BLaER1 treated with 17β-estradiol and CSF1 and Interleukin-3, amounts not matched to agents 10 nM and 100 nM (cell line): ENCODE measurements at regions not wholly inside any gene's neighbourhood (a gene's known extent, or its start where the extent isn't known, plus 50 kb on each side); places are given as distances from the start of the nearest gene placed in this dataset.

Experiments used
- H3K27ac ChIP-seq, 11 experiments: shearing (Covaris generic); formaldehyde crosslinking; 2 replicates each; pipeline ENCODE4 v1.8.1; 2022
- H3K27me3 ChIP-seq, 11 experiments: shearing (Covaris generic); formaldehyde crosslinking; 2 replicates each; pipeline ENCODE4 v1.8.1; 2022
- H3K36me3 ChIP-seq, 11 experiments: shearing (Covaris generic); formaldehyde crosslinking; 2 replicates each; pipeline ENCODE4 v1.8.1; 2022
- H3K4me1 ChIP-seq, 10 experiments: shearing (Covaris generic); formaldehyde crosslinking; 2 replicates each; pipeline ENCODE4 v1.8.1; 2022
- H3K4me2 ChIP-seq, 11 experiments: shearing (Covaris generic); formaldehyde crosslinking; 2 replicates each; pipeline ENCODE4 v1.8.1; 2022
- H3K4me3 ChIP-seq, 10 experiments: shearing (Covaris generic); formaldehyde crosslinking; 2 replicates each; pipeline ENCODE4 v1.8.1; 2022
- H3K9ac ChIP-seq, 11 experiments: shearing (Covaris generic); formaldehyde crosslinking; 2 replicates each; pipeline ENCODE4 v1.8.1; 2022
- H3K9me3 ChIP-seq, 11 experiments: shearing (Covaris generic); formaldehyde crosslinking; replicated peaks in 1 of 11; 2 replicates each; pipeline ENCODE4 v1.8.1; 2022
- H4K20me1 ChIP-seq, 11 experiments: shearing (Covaris generic); formaldehyde crosslinking; 2 replicates each; pipeline ENCODE4 v1.8.1; 2022
- Cebpa-rat ChIP-seq, 11 experiments: shearing (Covaris generic); IDR thresholded peaks; 2 replicates each; pipeline ENCODE4 v1.8.1; 2022

DNA sequence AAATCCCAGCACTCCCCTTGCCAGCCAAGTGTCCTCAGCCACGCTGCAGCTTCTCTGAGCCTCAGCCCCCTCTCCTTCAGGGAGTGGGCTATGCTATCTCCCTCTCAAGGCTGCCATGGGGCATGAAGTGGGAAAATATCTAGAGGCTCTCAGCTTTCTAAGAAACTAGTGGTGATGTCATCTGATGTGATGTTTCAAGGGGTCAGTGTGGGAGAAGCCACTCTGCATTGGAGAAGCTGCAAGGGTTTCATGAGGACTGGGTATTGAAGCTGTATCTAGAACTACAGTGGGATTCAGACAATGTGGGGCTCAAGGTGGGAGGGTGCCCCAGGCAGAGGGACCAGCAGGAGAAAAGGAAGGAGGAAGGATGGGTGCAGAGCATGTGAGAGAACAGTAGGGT lies 210.2 kb downstream of the TLE3 start:
- Histone ChIP-seq H3K4me3 (no peak overlapping the region), H3K9ac (no peak overlapping the region), H3K27ac (no peak overlapping the region), H3K9me3 (peaks cover 4 to 25% (median 9%) of the 10 kb centered on the region in 11 experiments; a peak in 12 of 22 replicates), H3K4me2 (no peak overlapping the region), H3K4me1 (peaks cover 0 to 2% (median 0%) of the 10 kb centered on the region in 10 experiments; a peak in 2 of 20 replicates), H3K36me3 (no peaks in the 10 kb centered on the region), H4K20me1 (no peaks in the 10 kb centered on the region; a peak in 2 of 22 replicates), H3K27me3 (peaks cover 0 to 3% (median 0%) of the 10 kb centered on the region in 11 experiments; a peak in 3 of 22 replicates)
- no peak for TF ChIP-seq Cebpa-rat (IDR thresholded peaks at IDR 0.05)

DNA sequence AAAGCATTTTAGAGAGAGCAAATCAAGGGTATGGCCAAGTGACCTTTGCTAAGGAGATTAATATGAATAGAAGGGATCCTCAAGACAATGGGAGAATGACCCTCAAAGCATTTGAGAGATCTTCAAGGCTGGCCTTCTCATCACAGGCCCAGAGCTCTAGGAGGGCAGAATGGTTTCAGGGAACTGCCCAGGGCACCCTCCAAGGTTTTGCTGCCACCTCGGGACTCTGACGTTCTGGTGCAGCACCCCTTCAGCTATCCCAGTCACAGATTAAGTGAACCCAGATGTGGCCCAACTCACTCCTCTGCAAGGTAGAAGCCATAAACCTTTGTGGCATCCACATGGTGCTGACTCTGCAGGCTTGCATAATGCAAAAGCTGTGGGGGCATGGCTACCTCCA lies 209.3 kb downstream of the TLE3 start:
- no peak for TF ChIP-seq Cebpa-rat (IDR thresholded peaks at IDR 0.05)
- Histone ChIP-seq H3K9ac (no peak overlapping the region), H3K4me2 (no peak overlapping the region), H3K36me3 (no peaks in the 10 kb centered on the region), H3K4me3 (no peak overlapping the region), H4K20me1 (no peaks in the 10 kb centered on the region; a peak in 2 of 22 replicates), H3K27ac (no peak overlapping the region), H3K9me3 (peaks cover under 1 to 17% (median 9%) of the 10 kb centered on the region in 11 experiments; a peak in 12 of 22 replicates), H3K27me3 (no peaks in the 10 kb centered on the region; a peak in 3 of 22 replicates), H3K4me1 (no peaks in the 10 kb centered on the region)

DNA sequence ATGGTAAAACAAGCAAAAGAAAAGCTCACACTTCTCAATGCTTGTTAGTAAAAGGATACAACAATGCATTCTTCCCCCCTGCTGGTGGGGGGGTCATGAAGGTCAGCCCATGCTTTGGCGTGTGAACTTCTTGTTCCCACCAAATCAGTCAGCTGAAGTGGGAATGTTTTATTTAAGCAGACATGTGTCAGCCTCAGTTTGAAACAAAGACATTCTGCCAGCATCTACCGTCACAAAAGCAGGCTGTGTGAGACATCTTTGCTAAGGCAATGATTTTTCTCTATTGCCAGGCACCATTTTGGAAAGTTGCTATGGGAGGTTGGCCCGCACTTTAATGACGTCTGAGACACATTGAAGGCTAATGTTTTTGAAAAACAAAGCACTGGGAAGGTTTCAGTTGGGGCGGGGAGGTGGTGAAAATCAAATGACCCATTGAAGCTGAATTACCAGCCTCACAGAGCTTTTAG lies 206.6 kb downstream of the TLE3 start:
- no peaks in the 10 kb centered on the region; a peak in 2 of 22 replicates for H4K20me1 ChIP-seq
- H3K4me3 ChIP-seq: no peak overlapping the region
- TF ChIP-seq Cebpa-rat (IDR thresholded peaks at IDR 0.05): no peak
- H3K9me3 ChIP-seq: peaks cover 0 to 17% (median 9%) of the 10 kb centered on the region in 11 experiments; a peak in 10 of 22 replicates
- H3K9ac ChIP-seq: no peak overlapping the region
- H3K27me3 ChIP-seq: no peaks in the 10 kb centered on the region; a peak in 1 of 22 replicates
- peaks cover 0 to 10% (median 5%) of the 10 kb centered on the region in 10 experiments; a peak in 5 of 20 replicates for H3K4me1 ChIP-seq
- no peak overlapping the region for H3K27ac ChIP-seq
- no peak overlapping the region for H3K4me2 ChIP-seq
- no peaks in the 10 kb centered on the region for H3K36me3 ChIP-seq

DNA sequence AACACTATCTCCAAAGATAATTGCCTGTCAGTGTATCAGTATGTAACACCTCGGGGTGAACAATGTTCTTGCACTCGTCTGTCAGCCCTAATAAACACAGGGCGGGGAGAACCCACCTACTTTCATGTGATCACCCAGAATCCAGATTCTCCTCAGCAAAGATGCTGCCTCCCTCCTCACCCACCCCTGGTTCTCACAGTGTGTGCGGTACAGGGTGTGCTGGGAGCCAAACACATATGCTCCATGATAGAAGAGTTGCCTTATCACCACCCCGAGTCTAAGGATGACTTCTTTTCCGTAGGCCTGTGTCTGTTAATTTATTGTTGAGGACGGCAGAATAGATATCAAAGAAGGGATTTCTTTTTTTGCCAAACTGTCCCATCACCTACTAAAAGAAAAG lies 206.1 kb downstream of the TLE3 start:
- no peak overlapping the region for H3K4me3 ChIP-seq
- no peak overlapping the region for H3K4me2 ChIP-seq
- no peaks in the 10 kb centered on the region; a peak in 1 of 22 replicates for H4K20me1 ChIP-seq
- H3K36me3 ChIP-seq: no peaks in the 10 kb centered on the region
- H3K9me3 ChIP-seq: peaks cover 0 to 17% (median 9%) of the 10 kb centered on the region in 11 experiments; a peak in 10 of 22 replicates
- no peak for TF ChIP-seq Cebpa-rat (IDR thresholded peaks at IDR 0.05)
- H3K27ac ChIP-seq: no peak overlapping the region
- peaks cover 0 to 10% (median 5%) of the 10 kb centered on the region in 10 experiments; a peak in 5 of 20 replicates for H3K4me1 ChIP-seq
- no peak overlapping the region for H3K9ac ChIP-seq
- H3K27me3 ChIP-seq: no peaks in the 10 kb centered on the region; a peak in 1 of 22 replicates

DNA sequence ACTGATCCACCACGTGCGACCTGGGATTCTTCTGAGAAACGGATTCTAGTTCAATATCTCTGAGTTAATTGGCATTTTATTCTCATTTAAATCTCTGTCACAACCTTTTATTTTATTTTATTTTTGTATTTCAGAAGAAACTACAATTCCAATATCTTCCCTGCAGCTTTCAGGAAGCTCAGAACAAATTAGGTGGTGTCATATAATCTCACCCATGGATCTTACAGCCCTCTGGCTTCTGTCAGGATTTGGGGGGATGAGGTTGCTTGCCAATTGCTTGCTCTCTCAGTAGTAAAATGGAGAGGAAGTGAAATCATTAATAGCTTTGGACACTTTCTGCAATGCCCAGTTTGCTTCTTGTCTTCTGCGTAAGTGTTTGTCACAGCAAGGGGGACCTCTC lies 205.4 kb downstream of the TLE3 start:
- Histone ChIP-seq H3K9me3 (peaks cover 0 to 17% (median 9%) of the 10 kb centered on the region in 11 experiments; a peak in 10 of 22 replicates), H3K27me3 (no peaks in the 10 kb centered on the region; a peak in 1 of 22 replicates), H3K4me1 (peaks cover 0 to 10% (median 5%) of the 10 kb centered on the region in 10 experiments; a peak in 5 of 20 replicates), H4K20me1 (no peaks in the 10 kb centered on the region; a peak in 1 of 22 replicates), H3K4me3 (no peak overlapping the region), H3K36me3 (no peaks in the 10 kb centered on the region), H3K9ac (no peak overlapping the region), H3K4me2 (no peak overlapping the region), H3K27ac (no peak overlapping the region)
- TF ChIP-seq Cebpa-rat (IDR thresholded peaks at IDR 0.05): no peak

DNA sequence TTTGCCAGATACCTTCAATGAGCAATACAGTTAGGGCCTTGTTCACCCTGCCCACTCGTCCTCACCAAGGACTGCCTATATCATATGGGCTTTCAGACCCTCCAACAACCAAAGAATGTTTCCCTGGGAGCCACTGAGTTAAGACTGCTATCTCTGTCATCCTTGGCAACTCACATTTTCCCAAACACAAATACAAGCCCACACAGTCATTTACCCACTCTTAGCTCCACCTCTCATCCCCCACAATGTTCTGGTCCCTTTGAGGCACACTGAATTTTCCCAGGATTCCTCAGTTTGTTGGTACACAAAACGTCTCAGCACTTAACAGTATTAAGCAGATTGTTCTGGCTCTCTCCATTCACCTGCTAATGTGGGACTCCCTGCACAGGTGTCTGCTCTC lies 204.6 kb downstream of the TLE3 start:
- H3K4me2 ChIP-seq: no peak overlapping the region
- peaks cover 0 to 10% (median 5%) of the 10 kb centered on the region in 10 experiments; a peak in 5 of 20 replicates for H3K4me1 ChIP-seq
- no peaks in the 10 kb centered on the region; a peak in 1 of 22 replicates for H4K20me1 ChIP-seq
- no peak overlapping the region for H3K4me3 ChIP-seq
- H3K36me3 ChIP-seq: no peaks in the 10 kb centered on the region
- no peaks in the 10 kb centered on the region for H3K27me3 ChIP-seq
- no peak overlapping the region for H3K9ac ChIP-seq
- no peak for TF ChIP-seq Cebpa-rat (IDR thresholded peaks at IDR 0.05)
- peaks cover 0 to 17% (median 9%) of the 10 kb centered on the region in 11 experiments; a peak in 10 of 22 replicates for H3K9me3 ChIP-seq
- H3K27ac ChIP-seq: no peak overlapping the region

DNA sequence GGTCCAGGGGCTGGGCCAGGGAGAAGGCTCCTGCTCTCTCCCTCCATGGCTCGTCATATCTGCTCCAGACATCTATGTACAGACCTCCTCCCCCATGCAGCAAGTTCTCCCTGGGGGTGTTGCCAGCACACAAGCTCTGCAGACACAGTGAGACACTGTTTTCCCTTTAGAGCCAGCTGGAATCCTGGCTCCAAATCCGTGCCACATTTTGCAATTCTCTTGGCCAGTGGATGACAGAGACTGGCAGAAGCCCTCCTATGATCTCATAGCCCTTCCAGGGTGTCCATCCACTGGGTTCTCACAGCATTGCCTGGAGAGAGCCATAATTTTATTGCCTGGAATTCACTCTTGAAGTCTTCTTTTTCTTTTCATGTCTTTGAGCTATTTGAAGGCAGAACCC lies 203.9 kb downstream of the TLE3 start:
- H3K9me3 ChIP-seq: peaks cover 0 to 15% (median 9%) of the 10 kb centered on the region in 11 experiments; a peak in 10 of 22 replicates
- no peaks in the 10 kb centered on the region for H3K27me3 ChIP-seq
- peaks cover 0 to 10% (median 5%) of the 10 kb centered on the region in 10 experiments; a peak in 5 of 20 replicates for H3K4me1 ChIP-seq
- no peaks in the 10 kb centered on the region for H4K20me1 ChIP-seq
- H3K9ac ChIP-seq: no peak overlapping the region
- H3K27ac ChIP-seq: no peak overlapping the region
- H3K4me3 ChIP-seq: no peak overlapping the region
- no peak for TF ChIP-seq Cebpa-rat (IDR thresholded peaks at IDR 0.05)
- H3K36me3 ChIP-seq: no peaks in the 10 kb centered on the region
- peak overlapping the region in 7 of 11 experiments; percentile 1 to 36 (median 15); a peak in 9 of 22 replicates for H3K4me2 ChIP-seq

DNA sequence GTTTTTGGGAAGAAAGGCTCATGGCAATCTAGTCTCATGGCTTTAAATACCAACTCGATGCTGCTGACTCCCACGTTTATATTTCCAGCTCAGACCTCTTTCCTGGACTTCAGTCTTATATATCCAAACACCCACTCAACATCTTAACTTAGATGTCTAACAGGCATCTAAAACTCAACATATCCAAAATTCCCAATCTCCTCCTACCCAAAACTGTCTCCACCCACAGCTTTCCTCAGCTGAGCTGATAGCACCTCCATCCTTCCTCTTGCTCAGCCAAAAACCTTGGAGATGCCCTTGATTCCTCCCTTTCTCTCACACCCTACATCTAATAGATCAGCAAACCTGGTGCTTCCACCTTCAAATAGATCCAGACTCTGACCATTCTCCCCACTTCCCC lies 202.5 kb downstream of the TLE3 start:
- Histone ChIP-seq H4K20me1 (no peaks in the 10 kb centered on the region), H3K27me3 (no peaks in the 10 kb centered on the region)
- TF ChIP-seq Cebpa-rat (IDR thresholded peaks at IDR 0.05): no peak

DNA sequence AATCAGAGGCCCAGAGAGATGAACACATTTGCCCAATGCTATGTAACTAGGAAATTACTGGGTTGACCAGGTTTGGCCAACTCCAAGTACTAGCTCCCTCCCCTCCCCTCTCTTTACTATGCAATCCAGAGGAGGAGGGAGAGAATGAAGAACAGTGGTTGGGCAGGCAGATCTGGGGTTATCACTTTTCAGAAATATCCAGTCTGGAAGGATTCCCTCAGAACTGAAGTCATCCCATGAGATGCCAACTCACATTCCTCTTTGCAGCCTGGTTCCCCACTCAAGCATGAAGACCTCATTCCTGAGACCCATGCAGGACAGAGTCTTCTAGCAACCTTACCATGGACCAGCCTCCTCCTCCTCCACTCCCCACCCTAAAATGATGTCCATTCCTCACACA lies 201.1 kb downstream of the TLE3 start:
- Histone ChIP-seq H4K20me1 (no peaks in the 10 kb centered on the region; a peak in 1 of 22 replicates), H3K9ac (no peak overlapping the region), H3K27me3 (no peaks in the 10 kb centered on the region), H3K4me3 (no peak overlapping the region), H3K9me3 (peaks cover 0 to 3% (median 0%) of the 10 kb centered on the region in 11 experiments; a peak in 3 of 22 replicates), H3K36me3 (no peaks in the 10 kb centered on the region), H3K27ac (no peak overlapping the region), H3K4me2 (no peak overlapping the region), H3K4me1 (peaks cover 0 to 10% (median 5%) of the 10 kb centered on the region in 10 experiments; a peak in 5 of 20 replicates)
- TF ChIP-seq Cebpa-rat (IDR thresholded peaks at IDR 0.05): no peak

More for the DNA sequence above, 202.5 kb downstream of the TLE3 start:
- Histone ChIP-seq H3K4me3 (no peak overlapping the region), H3K27ac (no peak overlapping the region), H3K4me2 (no peak overlapping the region), H3K9ac (no peak overlapping the region), H3K36me3 (no peaks in the 10 kb centered on the region), H3K4me1 (peaks cover 0 to 10% (median 5%) of the 10 kb centered on the region in 10 experiments; a peak in 5 of 20 replicates), H3K9me3 (peaks cover 0 to 15% (median 9%) of the 10 kb centered on the region in 11 experiments; a peak in 10 of 22 replicates)
